ENCODE measurements at regions not wholly inside any gene's neighbourhood (a gene's known extent, or its start where the extent isn't known, plus 50 kb on each side); places are given as distances from the start of the nearest gene placed in this dataset.

GRCh38 chr3:99503350-99503749 lies 135.0 kb upstream of the COL8A1 start:
- Histone ChIP-seq H3K27me3 (replicated peaks) (no peaks in the 10 kb centered on the region), H3K4me1 (replicated peaks) (peaks cover 51% of the 10 kb centered on the region), H3K9me3 (replicated peaks) (no peaks in the 10 kb centered on the region), H3K4me3 (no peak overlapping the region), H3K27ac (peak overlapping the region; percentile 59), H3K36me3 (no peaks in the 10 kb centered on the region)
- peak in 1 of 2 experiments; percentile 39 for DNase-seq (ENCODE audit: low read depth in 1 of 2, low spot score in 2 of 2)

GRCh38 chr3:99502871-99503270 lies 135.5 kb upstream of the COL8A1 start:
- Histone ChIP-seq H3K9me3 (replicated peaks) (no peaks in the 10 kb centered on the region), H3K36me3 (no peaks in the 10 kb centered on the region), H3K27ac (peak overlapping the region; percentile 59; the same call in 1 of the 2 replicates), H3K27me3 (replicated peaks) (no peaks in the 10 kb centered on the region), H3K4me1 (replicated peaks) (peaks cover 47% of the 10 kb centered on the region), H3K4me3 (no peak overlapping the region)
- DNase-seq (ENCODE audit: low read depth in 1 of 2, low spot score in 2 of 2) = no peak

- no peaks in the 10 kb centered on the region for H3K27me3 ChIP-seq (replicated peaks)
- no peaks in the 10 kb centered on the region for H3K9me3 ChIP-seq (replicated peaks)
- no peak for DNase-seq (ENCODE audit: low read depth in 1 of 2, low spot score in 2 of 2)
- no peaks in the 10 kb centered on the region for H3K36me3 ChIP-seq
- no peak overlapping the region for H3K27ac ChIP-seq
- H3K4me3 ChIP-seq = no peak overlapping the region
- H3K4me1 ChIP-seq (replicated peaks) = peaks cover 41% of the 10 kb centered on the region
These were observed 137.9 kb upstream of the COL8A1 start for GRCh38 chr3:99500485-99500884.

- peak; percentile 40 to 47 for DNase-seq (ENCODE audit: low read depth in 1 of 2, low spot score in 2 of 2)
- no peaks in the 10 kb centered on the region for H3K9me3 ChIP-seq (replicated peaks)
- no peaks in the 10 kb centered on the region for H3K36me3 ChIP-seq
- no peak overlapping the region; the same call in 1 of the 2 replicates for H3K27ac ChIP-seq
- no peaks in the 10 kb centered on the region for H3K27me3 ChIP-seq (replicated peaks)
- H3K4me3 ChIP-seq = no peak overlapping the region
- H3K4me1 ChIP-seq (replicated peaks) = peaks cover 31% of the 10 kb centered on the region
These were observed 138.9 kb upstream of the COL8A1 start for GRCh38 chr3:99499235-99500158.

GRCh38 chr3:99498550-99499234 lies 139.7 kb upstream of the COL8A1 start:
- Histone ChIP-seq H3K27ac (no peak overlapping the region), H3K9me3 (replicated peaks) (no peaks in the 10 kb centered on the region), H3K36me3 (no peaks in the 10 kb centered on the region), H3K4me3 (no peak overlapping the region), H3K27me3 (replicated peaks) (no peaks in the 10 kb centered on the region), H3K4me1 (replicated peaks) (peaks cover 23% of the 10 kb centered on the region)
- DNase-seq (ENCODE audit: low read depth in 1 of 2, low spot score in 2 of 2) = no peak

GRCh38 chr3:99487894-99488293 lies 150.5 kb upstream of the COL8A1 start:
- Histone ChIP-seq H3K4me1 (replicated peaks) (peaks cover 23% of the 10 kb centered on the region), H3K27ac (no peak overlapping the region), H3K36me3 (no peaks in the 10 kb centered on the region), H3K27me3 (replicated peaks) (no peaks in the 10 kb centered on the region), H3K9me3 (replicated peaks) (no peaks in the 10 kb centered on the region; the same call in 1 of the 2 replicates), H3K4me3 (no peak overlapping the region)
- DNase-seq (ENCODE audit: low read depth in 1 of 2, low spot score in 2 of 2) = no peak

- DNase-seq (ENCODE audit: low read depth in 1 of 2, low spot score in 2 of 2) = no peak
- H3K4me1 ChIP-seq (replicated peaks) = peaks cover 23% of the 10 kb centered on the region
- peak overlapping the region; percentile 63 for H3K27ac ChIP-seq
- no peak overlapping the region for H3K4me3 ChIP-seq
- H3K36me3 ChIP-seq = no peaks in the 10 kb centered on the region
- H3K27me3 ChIP-seq (replicated peaks) = no peaks in the 10 kb centered on the region
- no peaks in the 10 kb centered on the region; the same call in 1 of the 2 replicates for H3K9me3 ChIP-seq (replicated peaks)
These were observed 153.1 kb upstream of the COL8A1 start for GRCh38 chr3:99485286-99485685.

GRCh38 chr3:99484871-99485270 lies 153.5 kb upstream of the COL8A1 start:
- peak; percentile 66 to 81 for DNase-seq (ENCODE audit: low read depth in 1 of 2, low spot score in 2 of 2)
- Histone ChIP-seq H3K27ac (peak overlapping the region; percentile 63), H3K36me3 (no peaks in the 10 kb centered on the region), H3K27me3 (replicated peaks) (no peaks in the 10 kb centered on the region), H3K4me3 (no peak overlapping the region), H3K9me3 (replicated peaks) (no peaks in the 10 kb centered on the region; the same call in 1 of the 2 replicates), H3K4me1 (replicated peaks) (peaks cover 23% of the 10 kb centered on the region)

- H3K27ac ChIP-seq = no peak overlapping the region
- no peaks in the 10 kb centered on the region for H3K36me3 ChIP-seq
- DNase-seq (ENCODE audit: low read depth in 1 of 2, low spot score in 2 of 2) = no peak
- no peaks in the 10 kb centered on the region; the same call in 1 of the 2 replicates for H3K9me3 ChIP-seq (replicated peaks)
- peaks cover 23% of the 10 kb centered on the region for H3K4me1 ChIP-seq (replicated peaks)
- no peaks in the 10 kb centered on the region for H3K27me3 ChIP-seq (replicated peaks)
- H3K4me3 ChIP-seq = no peak overlapping the region
These were observed 154.6 kb upstream of the COL8A1 start for GRCh38 chr3:99483841-99484240.

- Histone ChIP-seq H3K36me3 (no peaks in the 10 kb centered on the region), H3K4me3 (no peak overlapping the region), H3K27ac (no peak overlapping the region), H3K9me3 (replicated peaks) (peaks cover 3% of the 10 kb centered on the region; the same call in 1 of the 2 replicates), H3K27me3 (replicated peaks) (no peaks in the 10 kb centered on the region), H3K4me1 (replicated peaks) (peaks cover 23% of the 10 kb centered on the region)
- no peak for DNase-seq (ENCODE audit: low read depth in 1 of 2, low spot score in 2 of 2)
These were observed 156.2 kb upstream of the COL8A1 start for GRCh38 chr3:99482191-99482590.

- peaks cover 3% of the 10 kb centered on the region; the same call in 1 of the 2 replicates for H3K9me3 ChIP-seq (replicated peaks)
These were observed 156.8 kb upstream of the COL8A1 start for GRCh38 chr3:99481561-99481960.

GRCh38 chr3:99479768-99480167 lies 158.6 kb upstream of the COL8A1 start:
- Histone ChIP-seq H3K36me3 (no peaks in the 10 kb centered on the region), H3K4me3 (no peak overlapping the region), H3K4me1 (replicated peaks) (peaks cover 9% of the 10 kb centered on the region), H3K27ac (no peak overlapping the region), H3K27me3 (replicated peaks) (no peaks in the 10 kb centered on the region), H3K9me3 (replicated peaks) (peaks cover 3% of the 10 kb centered on the region; the same call in 1 of the 2 replicates)
- DNase-seq (ENCODE audit: low read depth in 1 of 2, low spot score in 2 of 2) = no peak

More at GRCh38 chr3:99481561-99481960, 156.8 kb upstream of the COL8A1 start:
- Histone ChIP-seq H3K27ac (no peak overlapping the region), H3K4me3 (no peak overlapping the region), H3K36me3 (no peaks in the 10 kb centered on the region), H3K27me3 (replicated peaks) (no peaks in the 10 kb centered on the region), H3K4me1 (replicated peaks) (peaks cover 23% of the 10 kb centered on the region)
- no peak for DNase-seq (ENCODE audit: low read depth in 1 of 2, low spot score in 2 of 2)

- Histone ChIP-seq H3K27me3 (replicated peaks) (no peaks in the 10 kb centered on the region), H3K4me3 (no peak overlapping the region), H3K36me3 (no peaks in the 10 kb centered on the region), H3K9me3 (replicated peaks) (peaks cover 3% of the 10 kb centered on the region; the same call in 1 of the 2 replicates), H3K27ac (no peak overlapping the region), H3K4me1 (replicated peaks) (no peaks in the 10 kb centered on the region)
- no peak for DNase-seq (ENCODE audit: low read depth in 1 of 2, low spot score in 2 of 2)
These were observed 160.7 kb upstream of the COL8A1 start for GRCh38 chr3:99477650-99478049.

GRCh38 chr3:99475229-99475628 lies 163.2 kb upstream of the COL8A1 start:
- no peak for DNase-seq (ENCODE audit: low read depth in 1 of 2, low spot score in 2 of 2)
- Histone ChIP-seq H3K27me3 (replicated peaks) (no peaks in the 10 kb centered on the region), H3K36me3 (no peaks in the 10 kb centered on the region), H3K9me3 (replicated peaks) (peaks cover 3% of the 10 kb centered on the region; the same call in 1 of the 2 replicates), H3K4me3 (no peak overlapping the region), H3K27ac (no peak overlapping the region), H3K4me1 (replicated peaks) (no peaks in the 10 kb centered on the region; the same call in 1 of the 2 replicates)

Measured in SJSA1 (cell line).